Caco-2 (cell line): ENCODE measurements at regions not wholly inside any gene's neighbourhood (a gene's known extent, or its start where the extent isn't known, plus 50 kb on each side); places are given as distances from the start of the nearest gene placed in this dataset.

ENCODE experiments used
- BruUV-seq: library from RNA; stranded (reverse); fragments of 400-500 nt; replicated peaks from 2 replicates; lab custom pipeline; 2021; lab: Mats Ljungman, UMichigan
- CTCF ChIA-PET: fragments of 300-600 bp; sonication (Branson Sonifier 250); formaldehyde crosslinking; loops from one replicate; lab custom pipeline; 2022; ENCODE audit warnings: antibody characterized with exemption; lab: Charles Lee
- POLR2A ChIA-PET: fragments of 300-600 bp; sonication (Branson Sonifier 250); formaldehyde crosslinking; loops from one replicate; lab custom pipeline; 2022; ENCODE audit warnings: antibody characterized with exemption; lab: Charles Lee
- DNase-seq, 2 experiments: peaks; one replicate each; pipeline versions ENCODE4 v3.0.0 to v3.0.0-alpha.2; 2020 to 2022
- H3K27me3 ChIP-seq: replicated peaks from 2 replicates; pipeline ENCODE4 v1.6.0; 2011; ENCODE audit warnings: low read length; ENCODE audit not compliant: control insufficient read depth, insufficient read depth
- H3K36me3 ChIP-seq: 2 replicates; pipeline ENCODE4 v1.5.1; 2011; ENCODE audit warnings: low read length; ENCODE audit not compliant: control insufficient read depth, insufficient read depth
- H3K4me1 ChIP-seq: fragments of 250-450 bp; sonication (Bioruptor Pico); 2 replicates; pipeline ENCODE4 v1.5.1; 2020; ENCODE audit warnings: mild to moderate bottlenecking
- H3K4me3 ChIP-seq: 2 replicates; pipeline ENCODE4 v1.5.1; 2011; ENCODE audit warnings: low read depth, mild to moderate bottlenecking, control low read depth, low read length
- H3K9me3 ChIP-seq: fragments of 250-450 bp; sonication (Bioruptor Pico); 2 replicates; pipeline ENCODE4 v1.5.1; 2020; ENCODE audit warnings: mild to moderate bottlenecking, moderate library complexity
- H3K27ac Mint-ChIP-seq: one replicate; pipeline ENCODE4 v1.8.0; 2022; ENCODE audit warnings: mixed read lengths; ENCODE audit not compliant: unreplicated experiment
- H3K27me3 Mint-ChIP-seq: one replicate; pipeline ENCODE4 v1.8.0; 2022; ENCODE audit warnings: mixed read lengths; ENCODE audit not compliant: insufficient read depth, unreplicated experiment
- H3K36me3 Mint-ChIP-seq: one replicate; pipeline ENCODE4 v1.8.0; 2022; ENCODE audit warnings: mild to moderate bottlenecking, mixed read lengths; ENCODE audit not compliant: insufficient read depth, unreplicated experiment
- H3K4me1 Mint-ChIP-seq: one replicate; pipeline ENCODE4 v1.8.0; 2022; ENCODE audit warnings: low read depth, mixed read lengths; ENCODE audit not compliant: unreplicated experiment
- H3K4me3 Mint-ChIP-seq: one replicate; pipeline ENCODE4 v1.8.0; 2022; ENCODE audit warnings: mild to moderate bottlenecking, moderate library complexity, mixed read lengths; ENCODE audit not compliant: unreplicated experiment
- H3K9me3 Mint-ChIP-seq: one replicate; pipeline ENCODE4 v1.8.0; 2022; ENCODE audit warnings: mixed read lengths; ENCODE audit not compliant: unreplicated experiment
- CTCF ChIP-seq, 2 experiments: fragments of 200-600 bp in 1 of 2; IDR thresholded peaks; 1 replicate in 1 of 2; 2 replicates in 1 of 2; pipeline versions ENCODE4 v1.5.1 to v1.8.0; 2011 to 2022; ENCODE audit warnings: antibody characterized with exemption in 1 of 2, control low read depth in 1 of 2, inconsistent platforms in 1 of 2, low read depth in 1 of 2, low read length in 1 of 2, mild to moderate bottlenecking in 1 of 2, moderate library complexity in 1 of 2; ENCODE audit not compliant: insufficient read depth in 1 of 2, severe bottlenecking in 1 of 2, unreplicated experiment in 1 of 2
- intact Hi-C: fragments of 100-400 bp; cut with micrococcal nuclease; formaldehyde crosslinking; loops from one replicate; pipeline ENCODE4 v1.10.0; 2022; ENCODE audit not compliant: unreplicated experiment

GRCh38 chr6:153778216-153778615 is 260.8 kb upstream of the OPRM1 start:
- H3K27me3 Mint-ChIP-seq = no peaks in the 10 kb centered on the region
- ChIA-PET CTCF (no interaction called here), POLR2A (no interaction called here)
- TF ChIP-seq CTCF (IDR thresholded peaks at IDR 0.05; ENCODE audit: insufficient read depth in 1 of 2, low read depth in 1 of 2, low read length in 1 of 2, severe bottlenecking in 1 of 2, unreplicated experiment in 1 of 2) = no peak
- no peaks in the 10 kb centered on the region for H3K9me3 Mint-ChIP-seq
- no peak for DNase-seq
- no peaks in the 10 kb centered on the region for H3K36me3 ChIP-seq
- H3K27me3 ChIP-seq = no peaks in the 10 kb centered on the region
- intact Hi-C loops = no loop called here
- no peak overlapping the region for H3K4me3 Mint-ChIP-seq
- H3K9me3 ChIP-seq = no peaks in the 10 kb centered on the region
- no peak overlapping the region for H3K4me3 ChIP-seq
- no peaks in the 10 kb centered on the region for H3K36me3 Mint-ChIP-seq
- H3K4me1 ChIP-seq = no peaks in the 10 kb centered on the region
- H3K4me1 Mint-ChIP-seq = no peaks in the 10 kb centered on the region
- no TSS peak for BruUV-seq
- no peak overlapping the region for H3K27ac Mint-ChIP-seq

GRCh38 chr6:153771577-153771976 is 267.5 kb upstream of the OPRM1 start:
- Mint-ChIP-seq H3K27me3 (no peaks in the 10 kb centered on the region), H3K9me3 (no peaks in the 10 kb centered on the region), H3K4me1 (peaks cover 8% of the 10 kb centered on the region), H3K36me3 (no peaks in the 10 kb centered on the region), H3K4me3 (no peak overlapping the region), H3K27ac (no peak overlapping the region)
- POLR2A ChIA-PET = no interaction called here
- TF ChIP-seq CTCF (IDR thresholded peaks at IDR 0.05; ENCODE audit: insufficient read depth in 1 of 2, low read depth in 1 of 2, low read length in 1 of 2, severe bottlenecking in 1 of 2, unreplicated experiment in 1 of 2) = no peak
- Histone ChIP-seq H3K36me3 (no peaks in the 10 kb centered on the region), H3K4me3 (no peak overlapping the region), H3K9me3 (no peaks in the 10 kb centered on the region), H3K4me1 (no peaks in the 10 kb centered on the region), H3K27me3 (no peaks in the 10 kb centered on the region)
- CTCF ChIA-PET = no interaction called here
- intact Hi-C loops = no loop called here
- no TSS peak for BruUV-seq
- DNase-seq = no peak

GRCh38 chr6:153767127-153767526 is 271.9 kb upstream of the OPRM1 start:
- peaks cover 10% of the 10 kb centered on the region for H3K4me1 Mint-ChIP-seq
- Histone ChIP-seq H3K27me3 (no peaks in the 10 kb centered on the region), H3K4me1 (no peaks in the 10 kb centered on the region), H3K9me3 (no peaks in the 10 kb centered on the region), H3K36me3 (no peaks in the 10 kb centered on the region), H3K4me3 (no peak overlapping the region)
- DNase-seq = peak in 1 of 2 experiments; percentile 8
- no peaks in the 10 kb centered on the region for H3K36me3 Mint-ChIP-seq
- H3K9me3 Mint-ChIP-seq = no peaks in the 10 kb centered on the region
- ChIA-PET POLR2A (no interaction called here), CTCF (no interaction called here)
- intact Hi-C loops = no loop called here
- H3K27me3 Mint-ChIP-seq = no peaks in the 10 kb centered on the region
- H3K4me3 Mint-ChIP-seq = no peak overlapping the region
- TF ChIP-seq CTCF (IDR thresholded peaks at IDR 0.05; ENCODE audit: insufficient read depth in 1 of 2, low read depth in 1 of 2, low read length in 1 of 2, severe bottlenecking in 1 of 2, unreplicated experiment in 1 of 2) = no peak
- BruUV-seq = no TSS peak
- peak overlapping the region; percentile 37 for H3K27ac Mint-ChIP-seq
